ENCODE measurements at regions not wholly inside any gene's neighbourhood (a gene's known extent, or its start where the extent isn't known, plus 50 kb on each side); places are given as distances from the start of the nearest gene placed in this dataset.

- TF ChIP-seq CTCF (IDR thresholded peaks at IDR 0.05; ENCODE audit: poor library complexity) (no peak), EZH2 (IDR thresholded peaks at IDR 0.05; ENCODE audit: borderline replicate concordance) (no peak), EZH2phosphoT487 (IDR thresholded peaks at IDR 0.05; ENCODE audit: low read depth, severe bottlenecking, unreplicated experiment) (no peak)
- Histone ChIP-seq H2AFZ (no peak overlapping the region), H3K4me1 (ENCODE audit: insufficient read depth) (no peaks in the 10 kb centered on the region), H4K20me1 (ENCODE audit: insufficient read depth, poor library complexity, severe bottlenecking) (no peaks in the 10 kb centered on the region), H3K36me3 (replicated peaks; ENCODE audit: insufficient read depth, low read depth) (no peaks in the 10 kb centered on the region), H3K27ac (no peak overlapping the region), H3K4me3 (no peak overlapping the region), H3K27me3 (no peaks in the 10 kb centered on the region), H3K79me2 (no peaks in the 10 kb centered on the region), H3K9me3 (ENCODE audit: low read depth) (no peaks in the 10 kb centered on the region), H3K9me2 (replicated peaks; ENCODE audit: insufficient read depth) (no peaks in the 10 kb centered on the region), H3K4me2 (no peak overlapping the region)
- 76% methylated on average over 4 of the region's 4 CpGs for WGBS (ENCODE audit: low lambda C conversion rate, missing lambda C conversion rate)
- DNase-seq (ENCODE audit: low spot score) = no peak
Observed at GRCh38 chr20:39503902-39504709, 542.0 kb downstream of the DHX35 start.

- Histone ChIP-seq H3K4me3 (no peak overlapping the region), H3K36me3 (replicated peaks; ENCODE audit: insufficient read depth, low read depth) (no peaks in the 10 kb centered on the region), H3K27me3 (no peaks in the 10 kb centered on the region), H3K9me3 (ENCODE audit: low read depth) (no peaks in the 10 kb centered on the region), H3K9me2 (replicated peaks; ENCODE audit: insufficient read depth) (no peaks in the 10 kb centered on the region), H4K20me1 (ENCODE audit: insufficient read depth, poor library complexity, severe bottlenecking) (no peaks in the 10 kb centered on the region), H2AFZ (no peak overlapping the region), H3K4me2 (no peak overlapping the region), H3K79me2 (no peaks in the 10 kb centered on the region), H3K27ac (no peak overlapping the region), H3K4me1 (ENCODE audit: insufficient read depth) (no peaks in the 10 kb centered on the region)
- WGBS (ENCODE audit: low lambda C conversion rate, missing lambda C conversion rate) = 87% methylated on average over 6 of the region's 6 CpGs
- TF ChIP-seq CTCF (IDR thresholded peaks at IDR 0.05; ENCODE audit: poor library complexity) (no peak), EZH2phosphoT487 (IDR thresholded peaks at IDR 0.05; ENCODE audit: low read depth, severe bottlenecking, unreplicated experiment) (no peak), EZH2 (IDR thresholded peaks at IDR 0.05; ENCODE audit: borderline replicate concordance) (no peak)
- DNase-seq (ENCODE audit: low spot score) = no peak
Observed at GRCh38 chr20:39492223-39492797, 530.2 kb downstream of the DHX35 start.

- Histone ChIP-seq H2AFZ (no peak overlapping the region), H3K9me3 (ENCODE audit: low read depth) (no peaks in the 10 kb centered on the region), H3K79me2 (no peaks in the 10 kb centered on the region), H3K4me3 (no peak overlapping the region), H3K27ac (no peak overlapping the region), H3K36me3 (replicated peaks; ENCODE audit: insufficient read depth, low read depth) (no peaks in the 10 kb centered on the region), H3K27me3 (no peaks in the 10 kb centered on the region), H4K20me1 (ENCODE audit: insufficient read depth, poor library complexity, severe bottlenecking) (no peaks in the 10 kb centered on the region), H3K4me1 (ENCODE audit: insufficient read depth) (no peaks in the 10 kb centered on the region), H3K9me2 (replicated peaks; ENCODE audit: insufficient read depth) (no peaks in the 10 kb centered on the region), H3K4me2 (no peak overlapping the region)
- WGBS (ENCODE audit: low lambda C conversion rate, missing lambda C conversion rate) = 71% methylated on average over 1 of the region's 1 CpG
- no peak for DNase-seq (ENCODE audit: low spot score)
- TF ChIP-seq EZH2 (IDR thresholded peaks at IDR 0.05; ENCODE audit: borderline replicate concordance) = no peak
- TF ChIP-seq EZH2phosphoT487 (IDR thresholded peaks at IDR 0.05; ENCODE audit: low read depth, severe bottlenecking, unreplicated experiment) = no peak
- TF ChIP-seq CTCF (IDR thresholded peaks at IDR 0.05; ENCODE audit: poor library complexity) = no peak
Observed at GRCh38 chr20:39491711-39492110, 529.6 kb downstream of the DHX35 start.
